GM12878 (cell line): ENCODE measurements at regions not wholly inside any gene's neighbourhood (a gene's known extent, or its start where the extent isn't known, plus 50 kb on each side); places are given as distances from the start of the nearest gene placed in this dataset.

Experiments used
- ATAC-seq: fragments of 200-7000 bp; cut with Tn5 transposase; 3 replicates; pipeline ENCODE4 v1.9.1; 2020; ENCODE audit warnings: mild to moderate bottlenecking, moderate library complexity
- BruUV-seq: library from RNA; stranded (reverse); fragments of 400-500 nt; replicated peaks from 2 replicates; lab custom pipeline; 2021; lab: Mats Ljungman, UMichigan
- CTCF ChIA-PET: fragments of 300-600 bp; sonication (Branson Sonifier 250); formaldehyde crosslinking; extraction: SDS; loops from one replicate; lab custom pipeline; 2021; ENCODE audit warnings: inconsistent platforms; lab: Yijun Ruan, JAX
- POLR2A ChIA-PET: fragments of 350-600 bp; formaldehyde crosslinking; extraction: SDS; loops from one replicate; lab custom pipeline; 2021; ENCODE audit warnings: inconsistent platforms; lab: Charles Lee
- RAD21 ChIA-PET: fragments of 300-600 bp; sonication (Branson Sonifier 250); formaldehyde crosslinking; loops from one replicate; lab custom pipeline; 2023; ENCODE audit warnings: antibody characterized with exemption; ENCODE audit not compliant: unreplicated experiment; lab: Charles Lee
- SMC1A ChIA-PET: fragments of 300-600 bp; sonication (Branson Sonifier 250); formaldehyde crosslinking; loops from one replicate; lab custom pipeline; 2023; ENCODE audit not compliant: unreplicated experiment, uncharacterized antibody; lab: Charles Lee
- DNase-seq: peaks from one replicate; pipeline ENCODE4 v3.0.0-alpha.2; 2011; ENCODE audit warnings: low read depth, low spot score
- FAIRE-seq: peaks from 3 replicates; lab custom pipeline; 2011; peaks lifted over from hg19 to GRCh38; lab: Jason Lieb, UNC
- H2AFZ ChIP-seq: 2 replicates; pipeline ENCODE4 v1.6.0; 2011; ENCODE audit warnings: low read depth, low read length, control low read depth; ENCODE audit not compliant: control insufficient read depth
- H3K27ac ChIP-seq: 2 replicates; pipeline ENCODE4 v1.5.1; 2011; ENCODE audit warnings: control low read depth; ENCODE audit not compliant: control insufficient read depth, insufficient read depth
- H3K27me3 ChIP-seq, 2 experiments: replicated peaks in 1 of 2; 2 replicates each; pipeline versions ENCODE4 v1.6.0 to v1.6.1; 2011; ENCODE audit warnings: low read length in 1 of 2; ENCODE audit not compliant: control insufficient read depth in 2 of 2, insufficient read depth in 2 of 2
- H3K36me3 ChIP-seq, 2 experiments: 2 replicates each; pipeline ENCODE4 v1.5.1; 2011; ENCODE audit warnings: low read length in 1 of 2; ENCODE audit not compliant: control insufficient read depth in 2 of 2, insufficient read depth in 2 of 2
- H3K4me1 ChIP-seq: 2 replicates; pipeline ENCODE4 v1.6.1; 2011; ENCODE audit warnings: mild to moderate bottlenecking, low read length, moderate library complexity, mixed read lengths; ENCODE audit not compliant: control insufficient read depth, insufficient read depth
- H3K4me2 ChIP-seq: 2 replicates; pipeline ENCODE4 v1.6.0; 2011; ENCODE audit warnings: control low read depth; ENCODE audit not compliant: control insufficient read depth, insufficient read depth
- H3K4me3 ChIP-seq: fragments of 200-600 bp; sonication (generic); 2 replicates; pipeline ENCODE4 v1.5.1; 2016
- H3K79me2 ChIP-seq: 2 replicates; pipeline ENCODE4 v1.6.0; 2011; ENCODE audit warnings: low read length; ENCODE audit not compliant: control insufficient read depth, insufficient read depth
- H3K9ac ChIP-seq: 2 replicates; pipeline ENCODE4 v1.8.0; 2011; ENCODE audit warnings: low read length, control low read depth, mixed read lengths; ENCODE audit not compliant: control insufficient read depth, insufficient read depth
- H3K9me3 ChIP-seq: replicated peaks from 3 replicates; pipeline ENCODE4 v1.5.1; 2011; ENCODE audit warnings: mild to moderate bottlenecking, low read length; ENCODE audit not compliant: control insufficient read depth, insufficient read depth
- H4K20me1 ChIP-seq: 2 replicates; pipeline ENCODE4 v1.6.0; 2011; ENCODE audit not compliant: control insufficient read depth, insufficient read depth
- BACH1 ChIP-seq: fragments of 450-650 bp; IDR thresholded peaks from 2 replicates; pipeline ENCODE4 v1.6.1; 2017; ENCODE audit warnings: mild to moderate bottlenecking, borderline replicate concordance
- MEF2A ChIP-seq: IDR thresholded peaks from 2 replicates; pipeline ENCODE4 v1.6.1; 2011; ENCODE audit warnings: low read depth, mild to moderate bottlenecking, low read length, moderate library complexity; ENCODE audit not compliant: insufficient read depth
- MEF2B ChIP-seq: fragments of 450-650 bp; IDR thresholded peaks from 2 replicates; pipeline ENCODE4 v1.6.1; 2018; ENCODE audit warnings: mild to moderate bottlenecking, moderate library complexity; ENCODE audit not compliant: partially characterized antibody, poor library complexity, severe bottlenecking
- RB1 ChIP-seq: fragments of 450-650 bp; formaldehyde crosslinking; IDR thresholded peaks from 2 replicates; pipeline ENCODE4 v1.6.1; 2017; ENCODE audit warnings: mild to moderate bottlenecking, borderline replicate concordance
- RCOR1 ChIP-seq: conservative IDR thresholded peaks from 2 replicates; pipeline ENCODE4 v1.6.1; 2012; ENCODE audit warnings: low read depth, low read length, improper control_type of control experiment
- SP1 ChIP-seq: IDR thresholded peaks from one replicate; pipeline ENCODE4 v1.6.1; 2011; ENCODE audit warnings: low read depth, low read length
- SRF ChIP-seq, 2 experiments: IDR thresholded peaks; 2 replicates each; pipeline ENCODE4 v1.6.1; 2011; ENCODE audit warnings: low read depth in 2 of 2, low read length in 2 of 2, mild to moderate bottlenecking in 1 of 2, moderate library complexity in 1 of 2
- ZSCAN29 ChIP-seq: fragments of 450-650 bp; IDR thresholded peaks from 2 replicates; pipeline ENCODE4 v1.6.1; 2017; ENCODE audit warnings: mild to moderate bottlenecking, moderate library complexity
- WGBS: methylation state at CpG from one replicate; pipeline ENCODE4 v1.1.6; 2016; ENCODE audit warnings: low lambda C conversion rate; ENCODE audit not compliant: insufficient replicate concordance, insufficient coverage; ENCODE audit errors: missing lambda C conversion rate; 5-methylcytosine and 5-hydroxymethylcytosine counted together
- in situ Hi-C: fragments of 300-500 bp; cut with MboI; formaldehyde crosslinking; loops from 9 replicates; pipeline ENCODE4 v1.14.3; 2018; ENCODE audit warnings: mixed read lengths
- intact Hi-C: fragments of 100-400 bp; cut with micrococcal nuclease; formaldehyde crosslinking; loops from one replicate; pipeline ENCODE4 v1.14.2; 2022; ENCODE audit not compliant: unreplicated experiment

GRCh38 chr7:121513105-121513504 is 117.0 kb upstream of the FAM3C start:
- Histone ChIP-seq H3K27me3 (no peaks in the 10 kb centered on the region), H3K9ac (no peak overlapping the region), H2AFZ (no peak overlapping the region), H3K4me3 (no peak overlapping the region), H3K4me2 (no peak overlapping the region), H3K79me2 (no peaks in the 10 kb centered on the region), H3K27ac (no peak overlapping the region), H3K9me3 (peaks cover 11% of the 10 kb centered on the region), H3K36me3 (no peaks in the 10 kb centered on the region; a peak in 1 of 4 replicates), H3K4me1 (no peaks in the 10 kb centered on the region), H4K20me1 (no peaks in the 10 kb centered on the region)
- DNase-seq (no peak), FAIRE-seq (no peak), ATAC-seq (no peak)
- ChIA-PET CTCF (no interaction called here), SMC1A (interaction anchor here (1.0 to 2.0 kb wide), 5 partner anchors 11 to 115 kb away, joined by 3 to 8 read pairs (median 4); no protein-coding TSS in a partner anchor), RAD21 (no interaction called here), POLR2A (no interaction called here)
- no peak for TF ChIP-seq SRF (IDR thresholded peaks at IDR 0.05; ENCODE audit: low read depth in 2 of 2, low read length in 2 of 2)
- no peak for TF ChIP-seq MEF2A
- TF ChIP-seq RCOR1 = no peak
- no peak for TF ChIP-seq BACH1
- TF ChIP-seq SP1 = no peak
- no peak for TF ChIP-seq RB1
- no peak for TF ChIP-seq MEF2B
- TF ChIP-seq ZSCAN29 = no peak
- intact Hi-C loops = no loop called here
- BruUV-seq = no TSS peak
- in situ Hi-C loops = no loop called here
- WGBS = 21% methylated on average over 1 of the region's 1 CpG
